ENCODE measurements at regions not wholly inside any gene's neighbourhood (a gene's known extent, or its start where the extent isn't known, plus 50 kb on each side); places are given as distances from the start of the nearest gene placed in this dataset.

GRCh38 chr6:82836022-82836575 lies 229.5 kb downstream of the UBE3D start:
- dilution Hi-C loops (cut with MboI; ENCODE audit: extremely low pct_ligation_motif_present, low sequenced_read_pairs) = no loop called here
- Histone ChIP-seq H3K36me3 (ENCODE audit: control insufficient read depth in 2 of 2, extremely low read depth in 1 of 2, insufficient read depth in 2 of 2, low read length in 2 of 2) (no peaks in the 10 kb centered on the region), H3K79me2 (ENCODE audit: control insufficient read depth, insufficient read depth, low read length) (no peaks in the 10 kb centered on the region), H3K9me3 (ENCODE audit: control insufficient read depth, low read depth, low read length) (no peaks in the 10 kb centered on the region), H3K4me1 (ENCODE audit: control insufficient read depth, extremely low read depth, insufficient read depth, low read length) (no peaks in the 10 kb centered on the region), H3K9ac (ENCODE audit: control insufficient read depth, extremely low read depth, insufficient read depth, low read length) (no peak overlapping the region), H2AFZ (ENCODE audit: control insufficient read depth, low read length) (no peak overlapping the region), H3K27me3 (ENCODE audit: control insufficient read depth, extremely low read depth, insufficient read depth, low read length) (no peaks in the 10 kb centered on the region), H3K27ac (ENCODE audit: control insufficient read depth, insufficient read depth, low read length) (no peak overlapping the region), H3K4me3 (ENCODE audit: control insufficient read depth in 2 of 3, extremely low read depth in 1 of 3, insufficient read depth in 2 of 3, low read depth in 1 of 3, low read length in 3 of 3) (no peak overlapping the region), H3K9me1 (ENCODE audit: control insufficient read depth, extremely low read depth, insufficient read depth, low read length) (no peaks in the 10 kb centered on the region), H3K4me2 (ENCODE audit: control insufficient read depth, extremely low read depth, insufficient read depth, low read depth, low read length) (no peak overlapping the region), H4K20me1 (ENCODE audit: control insufficient read depth, extremely low read depth, insufficient read depth, low read length) (no peaks in the 10 kb centered on the region)
- TF ChIP-seq CTCF (optimal IDR thresholded peaks at IDR 0.05 in 1 of 3, IDR thresholded peaks at IDR 0.05 in 1 of 3, conservative IDR thresholded peaks at IDR 0.05 in 1 of 3; ENCODE audit: extremely low read depth in 1 of 3, insufficient read depth in 2 of 3, low read length in 3 of 3) (no peak), EZH2 (IDR thresholded peaks at IDR 0.05; ENCODE audit: low read length) (no peak)
- no peak for FAIRE-seq
- DNase-seq (ENCODE audit: low read depth, low spot score) = no peak

- no peaks in the 10 kb centered on the region for H3K79me2 ChIP-seq (ENCODE audit: control insufficient read depth, insufficient read depth, low read length)
- no peak overlapping the region for H3K9ac ChIP-seq (ENCODE audit: control insufficient read depth, extremely low read depth, insufficient read depth, low read length)
- FAIRE-seq (no peak), DNase-seq (ENCODE audit: low read depth, low spot score) (no peak)
- peaks cover 6% of the 10 kb centered on the region for H3K27me3 ChIP-seq (ENCODE audit: control insufficient read depth, extremely low read depth, insufficient read depth, low read length)
- no peak for TF ChIP-seq EZH2 (IDR thresholded peaks at IDR 0.05; ENCODE audit: low read length)
- H3K27ac ChIP-seq (ENCODE audit: control insufficient read depth, insufficient read depth, low read length) = no peak overlapping the region
- H3K9me3 ChIP-seq (ENCODE audit: control insufficient read depth, low read depth, low read length) = no peaks in the 10 kb centered on the region
- H3K9me1 ChIP-seq (ENCODE audit: control insufficient read depth, extremely low read depth, insufficient read depth, low read length) = no peaks in the 10 kb centered on the region
- no peak overlapping the region for H3K4me2 ChIP-seq (ENCODE audit: control insufficient read depth, extremely low read depth, insufficient read depth, low read depth, low read length)
- no peaks in the 10 kb centered on the region for H4K20me1 ChIP-seq (ENCODE audit: control insufficient read depth, extremely low read depth, insufficient read depth, low read length)
- H3K36me3 ChIP-seq (ENCODE audit: control insufficient read depth in 2 of 2, extremely low read depth in 1 of 2, insufficient read depth in 2 of 2, low read length in 2 of 2) = no peaks in the 10 kb centered on the region
- no peaks in the 10 kb centered on the region for H3K4me1 ChIP-seq (ENCODE audit: control insufficient read depth, extremely low read depth, insufficient read depth, low read length)
- dilution Hi-C loops (cut with MboI; ENCODE audit: extremely low pct_ligation_motif_present, low sequenced_read_pairs) = no loop called here
- no peak overlapping the region for H3K4me3 ChIP-seq (ENCODE audit: control insufficient read depth in 2 of 3, extremely low read depth in 1 of 3, insufficient read depth in 2 of 3, low read depth in 1 of 3, low read length in 3 of 3)
- no peak overlapping the region for H2AFZ ChIP-seq (ENCODE audit: control insufficient read depth, low read length)
Observed at GRCh38 chr6:82840571-82840970, 225.1 kb downstream of the UBE3D start.

GRCh38 chr6:82841309-82841708 lies 224.3 kb downstream of the UBE3D start:
- TF ChIP-seq EZH2 (IDR thresholded peaks at IDR 0.05; ENCODE audit: low read length) (no peak), CTCF (optimal IDR thresholded peaks at IDR 0.05 in 1 of 3, IDR thresholded peaks at IDR 0.05 in 1 of 3, conservative IDR thresholded peaks at IDR 0.05 in 1 of 3; ENCODE audit: extremely low read depth in 1 of 3, insufficient read depth in 2 of 3, low read length in 3 of 3) (no peak)
- no peak overlapping the region for H3K4me3 ChIP-seq (ENCODE audit: control insufficient read depth in 2 of 3, extremely low read depth in 1 of 3, insufficient read depth in 2 of 3, low read depth in 1 of 3, low read length in 3 of 3)
- no peak overlapping the region for H3K4me2 ChIP-seq (ENCODE audit: control insufficient read depth, extremely low read depth, insufficient read depth, low read depth, low read length)
- peaks cover 6% of the 10 kb centered on the region for H3K27me3 ChIP-seq (ENCODE audit: control insufficient read depth, extremely low read depth, insufficient read depth, low read length)
- H3K79me2 ChIP-seq (ENCODE audit: control insufficient read depth, insufficient read depth, low read length) = no peaks in the 10 kb centered on the region
- no peaks in the 10 kb centered on the region for H3K9me1 ChIP-seq (ENCODE audit: control insufficient read depth, extremely low read depth, insufficient read depth, low read length)
- H3K9ac ChIP-seq (ENCODE audit: control insufficient read depth, extremely low read depth, insufficient read depth, low read length) = no peak overlapping the region
- no peak overlapping the region for H2AFZ ChIP-seq (ENCODE audit: control insufficient read depth, low read length)
- DNase-seq (ENCODE audit: low read depth, low spot score) (no peak), FAIRE-seq (no peak)
- no peaks in the 10 kb centered on the region for H3K36me3 ChIP-seq (ENCODE audit: control insufficient read depth in 2 of 2, extremely low read depth in 1 of 2, insufficient read depth in 2 of 2, low read length in 2 of 2)
- no peak overlapping the region for H3K27ac ChIP-seq (ENCODE audit: control insufficient read depth, insufficient read depth, low read length)
- no peaks in the 10 kb centered on the region for H4K20me1 ChIP-seq (ENCODE audit: control insufficient read depth, extremely low read depth, insufficient read depth, low read length)
- dilution Hi-C loops (cut with MboI; ENCODE audit: extremely low pct_ligation_motif_present, low sequenced_read_pairs) = no loop called here
- no peaks in the 10 kb centered on the region for H3K9me3 ChIP-seq (ENCODE audit: control insufficient read depth, low read depth, low read length)
- H3K4me1 ChIP-seq (ENCODE audit: control insufficient read depth, extremely low read depth, insufficient read depth, low read length) = no peaks in the 10 kb centered on the region

Measured in keratinocyte (primary cell).